Fibroblast of lung (primary cell): ENCODE measurements at regions not wholly inside any gene's neighbourhood (a gene's known extent, or its start where the extent isn't known, plus 50 kb on each side); places are given as distances from the start of the nearest gene placed in this dataset.

ENCODE experiments used
- CTCF ChIP-seq, 2 donors: IDR thresholded peaks in 1 of 2; conservative IDR thresholded peaks in 1 of 2; 1 replicate in 1 of 2; 2 replicates in 1 of 2; pipeline ENCODE4 v1.5.1; 2011 to 2012; ENCODE audit warnings: low read length in 2 of 2, control low read depth in 1 of 2, inconsistent platforms in 1 of 2, low read depth in 1 of 2, mild to moderate bottlenecking in 1 of 2
- EZH2 ChIP-seq: IDR thresholded peaks from 2 replicates; pipeline ENCODE4 v1.5.1; 2012; ENCODE audit warnings: low read length, control low read depth, mild to moderate bottlenecking; ENCODE audit errors: missing control alignments

DNA sequence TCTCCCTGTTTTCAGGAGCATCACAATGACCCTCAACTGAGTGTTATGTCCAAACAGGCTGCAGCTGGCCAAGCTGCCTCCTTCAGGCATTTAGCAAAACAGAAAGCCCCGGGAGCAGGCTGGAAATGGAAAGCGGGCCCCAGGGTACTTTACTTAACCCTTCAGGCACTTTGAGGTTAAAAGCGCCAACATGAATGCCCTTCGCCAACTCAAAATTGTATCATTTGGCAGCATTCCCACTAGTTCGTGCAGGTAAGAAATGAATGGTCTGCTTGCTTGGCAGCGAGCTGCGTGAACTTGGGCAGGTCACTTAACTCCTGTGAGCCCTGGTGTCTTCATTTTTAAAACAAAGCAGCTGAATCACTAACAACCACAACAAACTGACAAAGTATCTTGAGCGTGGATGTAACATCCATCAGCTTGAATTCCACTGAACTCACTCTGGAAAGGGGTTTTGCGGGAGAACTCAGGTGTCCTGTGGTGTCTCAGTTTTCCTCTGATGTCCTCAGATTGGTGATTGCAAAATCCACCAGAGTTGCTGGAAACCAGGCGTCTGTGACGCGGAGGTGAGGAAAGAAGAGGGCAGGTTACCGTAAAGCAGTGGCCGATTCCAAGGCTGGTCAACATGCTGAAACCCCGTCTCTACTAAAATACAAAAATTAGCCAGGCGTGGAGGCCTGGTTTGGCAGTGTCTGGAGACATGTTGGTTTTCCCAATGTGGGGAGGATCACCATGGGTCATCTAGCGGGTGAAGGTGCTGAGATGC, 118.8 kb upstream of the ZNF217 start:
- no peak for TF ChIP-seq CTCF (conservative IDR thresholded peaks at IDR 0.05 in 1 of 2, IDR thresholded peaks at IDR 0.05 in 1 of 2; ENCODE audit: low read depth in 1 of 2, low read length in 2 of 2)
- TF ChIP-seq EZH2, result no peak
